ENCODE measurements at regions not wholly inside any gene's neighbourhood (a gene's known extent, or its start where the extent isn't known, plus 50 kb on each side); places are given as distances from the start of the nearest gene placed in this dataset.

DNA sequence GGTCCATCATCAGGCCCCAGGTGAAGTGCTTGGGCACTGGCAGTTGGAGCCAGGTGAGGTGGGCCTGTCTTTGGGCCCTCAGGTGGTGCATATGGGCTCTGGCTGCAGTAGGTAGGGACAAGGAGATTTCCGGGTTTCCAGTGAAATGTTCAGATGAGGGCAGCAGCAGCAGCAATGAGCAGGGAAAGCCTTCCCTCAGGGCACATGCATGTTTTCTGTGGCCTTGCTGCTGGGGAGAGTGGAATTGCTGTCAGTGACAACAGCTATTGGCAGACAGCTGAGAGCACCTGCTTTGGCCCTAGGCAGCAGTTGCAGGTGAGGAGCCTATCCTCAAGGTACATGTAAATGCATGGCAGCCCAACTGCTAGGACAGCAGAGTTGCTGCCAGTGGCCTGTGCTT is 58.9 kb upstream of the QRFPR start:
- DNase-seq (ENCODE audit: extremely low spot score), result no peak
- no peak overlapping the region for H3K27ac ChIP-seq (ENCODE audit: low read depth)
- H3K4me3 ChIP-seq (ENCODE audit: low read depth, low read length), result no peak overlapping the region
- 90% methylated on average over 1 of the region's 1 CpG for WGBS
- no peaks in the 10 kb centered on the region for H3K36me3 ChIP-seq (ENCODE audit: insufficient read depth)
- H3K4me1 ChIP-seq (ENCODE audit: insufficient read depth), result no peaks in the 10 kb centered on the region
